Testis (tissue), 2 donors: ENCODE measurements at regions not wholly inside any gene's neighbourhood (a gene's known extent, or its start where the extent isn't known, plus 50 kb on each side); places are given as distances from the start of the nearest gene placed in this dataset.

Experiments
- CTCF ChIP-seq, 3 experiments: fragments of 450-650 bp in 2 of 3; fragments of 200-600 bp in 1 of 3; sonication (generic) in 1 of 3; IDR thresholded peaks; one replicate each; pipeline ENCODE4 v1.5.1; 2016 to 2019; ENCODE audit warnings: antibody characterized with exemption in 3 of 3, mild to moderate bottlenecking in 2 of 3, moderate library complexity in 1 of 3
- POLR2A ChIP-seq: fragments of 450-650 bp; IDR thresholded peaks from one replicate; pipeline ENCODE4 v1.6.1; 2017; ENCODE audit warnings: antibody characterized with exemption, mild to moderate bottlenecking, moderate library complexity

GRCh38 chr11:22084056-22084455, 108.8 kb upstream of the ANO5 start:
- no peak for TF ChIP-seq CTCF (IDR thresholded peaks at IDR 0.05)
- TF ChIP-seq POLR2A: no peak
